IMR-90 (cell line): ENCODE measurements at regions not wholly inside any gene's neighbourhood (a gene's known extent, or its start where the extent isn't known, plus 50 kb on each side); places are given as distances from the start of the nearest gene placed in this dataset.

ENCODE experiments used
- CEBPB ChIP-seq: IDR thresholded peaks from 2 replicates; pipeline ENCODE4 v1.6.1; 2012; ENCODE audit warnings: low read depth, low read length, improper control_type of control experiment
- MAFK ChIP-seq: IDR thresholded peaks from 2 replicates; pipeline ENCODE4 v1.6.1; 2012; ENCODE audit warnings: low read depth, low read length, improper control_type of control experiment
- POLR2A ChIP-seq: IDR thresholded peaks from 2 replicates; pipeline ENCODE4 v1.6.1; 2012; ENCODE audit warnings: mild to moderate bottlenecking, low read depth, low read length
- TF ChIP-seq, protein P1 (sequence below): conservative IDR thresholded peaks from 2 replicates; pipeline ENCODE4 v1.5.1; 2012; ENCODE audit warnings: mild to moderate bottlenecking, low read depth, low read length, improper control_type of control experiment
- TF ChIP-seq, protein P2 (sequence below): fragments of 150-350 bp; IDR thresholded peaks from 2 replicates; pipeline ENCODE4 v1.6.1; 2017; ENCODE audit warnings: mild to moderate bottlenecking, antibody characterized with exemption, low read length, low read depth

DNA sequence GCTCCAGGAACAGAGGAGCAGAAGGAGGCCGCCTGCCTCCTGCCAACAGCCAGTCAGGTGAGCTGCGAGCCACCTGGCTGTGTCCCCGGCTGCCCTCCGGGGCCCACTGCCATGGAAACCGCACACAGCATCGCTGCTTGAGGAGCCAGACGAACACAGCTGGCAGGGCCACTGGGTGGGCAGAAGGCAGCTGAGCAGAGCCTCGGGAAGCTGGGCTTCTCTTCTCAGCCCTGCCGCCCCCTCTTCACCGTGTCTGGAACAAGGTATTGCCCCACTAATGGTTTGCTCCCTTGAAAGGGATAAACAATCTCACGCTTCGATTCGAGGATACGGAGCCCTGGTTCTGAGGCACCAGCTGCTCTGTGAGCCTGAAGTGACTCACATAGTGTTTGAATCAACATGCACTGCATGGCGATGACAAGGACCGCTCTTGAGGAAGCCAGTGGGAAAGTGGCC lies 63.7 kb upstream of the RUFY1 start:
- TF ChIP-seq, protein P1, sequence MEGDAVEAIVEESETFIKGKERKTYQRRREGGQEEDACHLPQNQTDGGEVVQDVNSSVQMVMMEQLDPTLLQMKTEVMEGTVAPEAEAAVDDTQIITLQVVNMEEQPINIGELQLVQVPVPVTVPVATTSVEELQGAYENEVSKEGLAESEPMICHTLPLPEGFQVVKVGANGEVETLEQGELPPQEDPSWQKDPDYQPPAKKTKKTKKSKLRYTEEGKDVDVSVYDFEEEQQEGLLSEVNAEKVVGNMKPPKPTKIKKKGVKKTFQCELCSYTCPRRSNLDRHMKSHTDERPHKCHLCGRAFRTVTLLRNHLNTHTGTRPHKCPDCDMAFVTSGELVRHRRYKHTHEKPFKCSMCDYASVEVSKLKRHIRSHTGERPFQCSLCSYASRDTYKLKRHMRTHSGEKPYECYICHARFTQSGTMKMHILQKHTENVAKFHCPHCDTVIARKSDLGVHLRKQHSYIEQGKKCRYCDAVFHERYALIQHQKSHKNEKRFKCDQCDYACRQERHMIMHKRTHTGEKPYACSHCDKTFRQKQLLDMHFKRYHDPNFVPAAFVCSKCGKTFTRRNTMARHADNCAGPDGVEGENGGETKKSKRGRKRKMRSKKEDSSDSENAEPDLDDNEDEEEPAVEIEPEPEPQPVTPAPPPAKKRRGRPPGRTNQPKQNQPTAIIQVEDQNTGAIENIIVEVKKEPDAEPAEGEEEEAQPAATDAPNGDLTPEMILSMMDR, result no peak
- TF ChIP-seq CEBPB, result no peak; the same call in 1 of the 2 replicates
- TF ChIP-seq, protein P2, sequence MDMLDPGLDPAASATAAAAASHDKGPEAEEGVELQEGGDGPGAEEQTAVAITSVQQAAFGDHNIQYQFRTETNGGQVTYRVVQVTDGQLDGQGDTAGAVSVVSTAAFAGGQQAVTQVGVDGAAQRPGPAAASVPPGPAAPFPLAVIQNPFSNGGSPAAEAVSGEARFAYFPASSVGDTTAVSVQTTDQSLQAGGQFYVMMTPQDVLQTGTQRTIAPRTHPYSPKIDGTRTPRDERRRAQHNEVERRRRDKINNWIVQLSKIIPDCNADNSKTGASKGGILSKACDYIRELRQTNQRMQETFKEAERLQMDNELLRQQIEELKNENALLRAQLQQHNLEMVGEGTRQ, result no peak
- no peak for TF ChIP-seq MAFK
- TF ChIP-seq POLR2A, result no peak
